K562 (cell line): ENCODE measurements at regions not wholly inside any gene's neighbourhood (a gene's known extent, or its start where the extent isn't known, plus 50 kb on each side); places are given as distances from the start of the nearest gene placed in this dataset.

Experiments used
- ATAC-seq: fragments of 200-7000 bp; cut with Tn5 transposase; 3 replicates; pipeline ENCODE4 v1.9.1; 2020; ENCODE audit warnings: moderate library complexity
- BruUV-seq: library from RNA; stranded (reverse); fragments of 400-500 nt; replicated peaks from 2 replicates; lab custom pipeline; 2021; lab: Mats Ljungman, UMichigan
- CTCF ChIA-PET: fragments of 300-600 bp; formaldehyde crosslinking; extraction: SDS; loops from one replicate; lab custom pipeline; 2021; ENCODE audit warnings: low intra/inter-chr PET ratio; lab: Yijun Ruan, JAX
- POLR2A ChIA-PET: fragments of 300-600, 350-650 bp; sonication (Branson Sonifier 250); formaldehyde crosslinking; extraction: SDS; loops from one replicate; lab custom pipeline; 2021; ENCODE audit warnings: antibody characterized with exemption, inconsistent platforms; lab: Yijun Ruan, JAX
- DNase-seq, 4 experiments: peaks; one replicate each; pipeline versions ENCODE4 v3.0.0 to v3.0.0-alpha.2; 2011 to 2018; ENCODE audit warnings: low spot score in 3 of 4, mixed read lengths in 3 of 4; ENCODE audit errors: extremely low read depth in 1 of 4
- FAIRE-seq: peaks from 2 replicates; lab custom pipeline; 2011; peaks lifted over from hg19 to GRCh38; lab: Jason Lieb, UNC
- H2AFZ ChIP-seq: 2 replicates; pipeline ENCODE4 v1.6.0; 2011; ENCODE audit warnings: low read depth, low read length, control low read depth, inconsistent platforms
- H3K27ac ChIP-seq: fragments of 200-600 bp; 3 replicates; pipeline ENCODE4 v1.8.0; 2011; ENCODE audit warnings: low read depth, mild to moderate bottlenecking, control low read depth, inconsistent platforms, low read length, moderate library complexity, mixed read lengths; ENCODE audit errors: extremely low read depth
- H3K27me3 ChIP-seq, 2 experiments: fragments of 300-600 bp in 1 of 2; 2 replicates in 1 of 2; 3 replicates in 1 of 2; pipeline versions ENCODE4 v1.6.0 to v1.8.0; 2011; ENCODE audit warnings: inconsistent platforms in 2 of 2, low read length in 2 of 2, mild to moderate bottlenecking in 1 of 2, mixed read lengths in 1 of 2, moderate library complexity in 1 of 2; ENCODE audit not compliant: control insufficient read depth in 2 of 2, insufficient read depth in 2 of 2
- H3K36me3 ChIP-seq: fragments of 300-600 bp; 3 replicates; pipeline ENCODE4 v1.8.0; 2011; ENCODE audit warnings: mild to moderate bottlenecking, low read length, inconsistent platforms; ENCODE audit not compliant: control insufficient read depth, insufficient read depth
- H3K4me1 ChIP-seq, 2 experiments: fragments of 200-600 bp in 1 of 2; replicated peaks in 1 of 2; 2 replicates in 1 of 2; 3 replicates in 1 of 2; pipeline versions ENCODE4 v1.5.1 to v1.8.0; 2011; ENCODE audit warnings: inconsistent platforms in 2 of 2, low read length in 2 of 2, mild to moderate bottlenecking in 1 of 2, mixed read lengths in 1 of 2, moderate library complexity in 1 of 2; ENCODE audit not compliant: control insufficient read depth in 2 of 2, insufficient read depth in 2 of 2
- H3K4me2 ChIP-seq: 2 replicates; pipeline ENCODE4 v1.6.1; 2011; ENCODE audit warnings: low read length, control low read depth, inconsistent platforms, mixed read lengths; ENCODE audit not compliant: insufficient read depth
- H3K4me3 ChIP-seq: fragments of 200-600 bp; sonication (generic), shearing (Covaris generic); 2 replicates; pipeline ENCODE4 v1.5.1; 2016; ENCODE audit warnings: control low read depth, inconsistent platforms
- H3K79me2 ChIP-seq: fragments of 200-600 bp; 3 replicates; pipeline ENCODE4 v1.8.0; 2011; ENCODE audit warnings: low read length, inconsistent platforms; ENCODE audit not compliant: control insufficient read depth, insufficient read depth
- H3K9ac ChIP-seq, 2 experiments: 2 replicates each; pipeline versions ENCODE4 v1.6.0 to v1.6.1; 2011; ENCODE audit warnings: low read depth in 2 of 2, low read length in 2 of 2, control low read depth in 1 of 2, inconsistent platforms in 1 of 2, mild to moderate bottlenecking in 1 of 2, mixed read lengths in 1 of 2; ENCODE audit not compliant: insufficient read depth in 1 of 2
- H3K9me1 ChIP-seq: one replicate; pipeline ENCODE4 v1.6.0; 2011; ENCODE audit warnings: inconsistent platforms, mild to moderate bottlenecking, low read length, moderate library complexity; ENCODE audit not compliant: control insufficient read depth, insufficient read depth
- H3K9me3 ChIP-seq: replicated peaks from 2 replicates; pipeline ENCODE4 v1.5.1; 2011; ENCODE audit warnings: low read depth, low read length, inconsistent platforms; ENCODE audit not compliant: control insufficient read depth, insufficient read depth
- H4K20me1 ChIP-seq: replicated peaks from 2 replicates; pipeline ENCODE4 v1.6.1; 2011; ENCODE audit warnings: low read length, inconsistent platforms, mixed read lengths; ENCODE audit not compliant: control insufficient read depth, insufficient read depth
- CBFB ChIP-seq: sonication (generic); formaldehyde crosslinking; IDR thresholded peaks from 2 replicates; pipeline ENCODE4 v1.4.0; 2020; ENCODE audit warnings: mild to moderate bottlenecking, missing genetic modification reagents
- CHD7 ChIP-seq: fragments of 200-600 bp; sonication (generic); IDR thresholded peaks from one replicate; pipeline ENCODE4 v1.6.1; 2012; ENCODE audit warnings: mild to moderate bottlenecking, low read depth, low read length, inconsistent platforms
- DDX20 ChIP-seq: fragments of 450-650 bp; IDR thresholded peaks from 2 replicates; pipeline ENCODE4 v1.6.1; 2016; ENCODE audit warnings: missing genetic modification characterization, low read depth, mild to moderate bottlenecking, missing compliant biosample characterization, moderate library complexity
- ESRRB ChIP-seq: fragments of 250-450 bp; sonication (Bioruptor Pico); IDR thresholded peaks from 2 replicates; pipeline ENCODE4 v1.5.0; 2020; ENCODE audit warnings: mild to moderate bottlenecking, moderate library complexity, borderline replicate concordance
- GABPB1 ChIP-seq: sonication (generic); formaldehyde crosslinking; IDR thresholded peaks from 2 replicates; pipeline ENCODE4 v1.8.0; 2022; ENCODE audit warnings: mild to moderate bottlenecking, missing genetic modification reagents
- MTA1 ChIP-seq: fragments of 450-650 bp; IDR thresholded peaks from 2 replicates; pipeline ENCODE4 v1.6.1; 2017; ENCODE audit warnings: borderline replicate concordance
- PHF20 ChIP-seq: fragments of 450-650 bp; IDR thresholded peaks from 2 replicates; pipeline ENCODE4 v1.6.1; 2018; ENCODE audit not compliant: partially characterized antibody
- SIX5 ChIP-seq, 2 experiments: IDR thresholded peaks; 2 replicates each; pipeline ENCODE4 v1.6.1; 2011; ENCODE audit warnings: low read length in 2 of 2, borderline replicate concordance in 1 of 2, low read depth in 1 of 2, mild to moderate bottlenecking in 1 of 2, moderate library complexity in 1 of 2; ENCODE audit not compliant: insufficient read depth in 1 of 2
- ZNF184 ChIP-seq: sonication (generic); formaldehyde crosslinking; IDR thresholded peaks from 2 replicates; pipeline ENCODE4 v1.5.0; 2020; ENCODE audit warnings: missing genetic modification reagents
- WGBS: fragments of 100-300 bp; shearing (Covaris generic); methylation state at CpG from one replicate; pipeline ENCODE4 v1.1.6; 2016; ENCODE audit warnings: low coverage, mixed read lengths; ENCODE audit not compliant: insufficient coverage; ENCODE audit errors: missing lambda C conversion rate; 5-methylcytosine and 5-hydroxymethylcytosine counted together
- in situ Hi-C: fragments of 300-500 bp; cut with MboI; formaldehyde crosslinking; loops from 4 replicates; pipeline ENCODE4 v1.15.0; 2018; ENCODE audit warnings: inconsistent platforms, mixed read lengths
- intact Hi-C: fragments of 100-400 bp; cut with micrococcal nuclease; formaldehyde crosslinking; loops from 2 replicates; pipeline ENCODE4 v1.14.2; 2022
- TF ChIP-seq, protein P1 (sequence below): fragments of 250-450 bp; sonication (Bioruptor Pico); IDR thresholded peaks from 2 replicates; pipeline ENCODE4 v1.4.0; 2020; ENCODE audit warnings: borderline replicate concordance

- ATAC-seq = no peak
- Histone ChIP-seq H3K27me3 (no peaks in the 10 kb centered on the region), H3K4me3 (no peak overlapping the region), H4K20me1 (no peaks in the 10 kb centered on the region), H2AFZ (no peak overlapping the region), H3K36me3 (no peaks in the 10 kb centered on the region), H3K9me3 (no peaks in the 10 kb centered on the region), H3K4me2 (no peak overlapping the region), H3K27ac (no peak overlapping the region), H3K9ac (no peak overlapping the region), H3K4me1 (no peaks in the 10 kb centered on the region), H3K9me1 (no peaks in the 10 kb centered on the region), H3K79me2 (no peaks in the 10 kb centered on the region)
- WGBS = 0% methylated on average over 2 of the region's 2 CpGs
- intact Hi-C loops (no loop called here), in situ Hi-C loops (no loop called here)
- no peak for DNase-seq
- no TSS peak for BruUV-seq
- CTCF ChIA-PET = no interaction called here
- POLR2A ChIA-PET = no interaction called here
- FAIRE-seq = no peak
- TF ChIP-seq ZNF184 (CRISPR knock-in tag) (no peak), MTA1 (no peak), CBFB (CRISPR knock-in tag) (no peak), CHD7 (no peak), DDX20 (tag) (no peak), GABPB1 (CRISPR knock-in tag) (no peak), PHF20 (no peak), SIX5 (IDR thresholded peaks at IDR 0.05; ENCODE audit: borderline replicate concordance in 1 of 2, insufficient read depth in 1 of 2, low read depth in 1 of 2, low read length in 2 of 2) (no peak), ESRRB (CRISPR knock-in tag) (no peak)
- TF ChIP-seq, protein P1, sequence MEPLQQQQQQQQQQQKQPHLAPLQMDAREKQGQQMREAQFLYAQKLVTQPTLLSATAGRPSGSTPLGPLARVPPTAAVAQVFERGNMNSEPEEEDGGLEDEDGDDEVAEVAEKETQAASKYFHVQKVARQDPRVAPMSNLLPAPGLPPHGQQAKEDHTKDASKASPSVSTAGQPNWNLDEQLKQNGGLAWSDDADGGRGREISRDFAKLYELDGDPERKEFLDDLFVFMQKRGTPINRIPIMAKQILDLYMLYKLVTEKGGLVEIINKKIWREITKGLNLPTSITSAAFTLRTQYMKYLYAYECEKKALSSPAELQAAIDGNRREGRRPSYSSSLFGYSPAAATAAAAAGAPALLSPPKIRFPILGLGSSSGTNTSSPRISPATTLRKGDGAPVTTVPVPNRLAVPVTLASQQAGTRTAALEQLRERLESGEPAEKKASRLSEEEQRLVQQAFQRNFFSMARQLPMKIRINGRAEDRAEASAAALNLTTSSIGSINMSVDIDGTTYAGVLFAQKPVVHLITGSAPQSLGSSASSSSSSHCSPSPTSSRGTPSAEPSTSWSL (CRISPR knock-in tag) = no peak
Observed at GRCh38 chr4:100694467-100694866, 176.6 kb upstream of the EMCN start.
